Activated CD8-positive, alpha-beta T cell treated with anti-CD3 and anti-CD28 coated beads for 36 hours (primary cell): ENCODE measurements at regions not wholly inside any gene's neighbourhood (a gene's known extent, or its start where the extent isn't known, plus 50 kb on each side); places are given as distances from the start of the nearest gene placed in this dataset.

Experiments used
- ATAC-seq: fragments of 200-7000 bp; cut with Tn5 transposase; one replicate; pipeline ENCODE4 v1.10.0; 2021; ENCODE audit warnings: mild to moderate bottlenecking, moderate library complexity
- CTCF ChIA-PET: fragments of 350-600 bp; sonication (Branson Sonifier 250); formaldehyde crosslinking; loops from one replicate; lab custom pipeline; 2021; ENCODE audit warnings: antibody characterized with exemption; lab: Charles Lee
- POLR2A ChIA-PET: fragments of 350-600 bp; sonication (Branson Sonifier 250); formaldehyde crosslinking; loops from one replicate; lab custom pipeline; 2021; ENCODE audit warnings: antibody characterized with exemption; lab: Charles Lee
- DNase-seq: peaks from one replicate; pipeline ENCODE4 v3.0.0-alpha.2; 2020
- H3K27ac Mint-ChIP-seq: one replicate; pipeline ENCODE4 v1.8.0; 2021; ENCODE audit warnings: mild to moderate bottlenecking, mixed read lengths
- H3K27me3 Mint-ChIP-seq: one replicate; pipeline ENCODE4 v1.8.0; 2021; ENCODE audit warnings: mixed read lengths
- H3K36me3 Mint-ChIP-seq: one replicate; pipeline ENCODE4 v1.8.0; 2021; ENCODE audit warnings: low read depth, mixed read lengths
- H3K4me1 Mint-ChIP-seq: one replicate; pipeline ENCODE4 v1.8.0; 2021; ENCODE audit warnings: low read depth, mixed read lengths
- H3K4me3 Mint-ChIP-seq: one replicate; pipeline ENCODE4 v1.8.0; 2021; ENCODE audit warnings: mild to moderate bottlenecking, moderate library complexity, mixed read lengths
- H3K9me3 Mint-ChIP-seq: one replicate; pipeline ENCODE4 v1.8.0; 2021; ENCODE audit warnings: mixed read lengths
- CTCF ChIP-seq: fragments of 200-600 bp; IDR thresholded peaks from one replicate; pipeline ENCODE4 v1.8.0; 2022; ENCODE audit warnings: antibody characterized with exemption, mild to moderate bottlenecking
- intact Hi-C: fragments of 100-400 bp; cut with micrococcal nuclease; formaldehyde crosslinking; loops from one replicate; pipeline ENCODE4 v1.10.0; 2022

GRCh38 chr20:54364919-54365318 lies 110.5 kb upstream of the DOK5 start:
- no peak for ATAC-seq

GRCh38 chr20:54366669-54367344 lies 108.6 kb upstream of the DOK5 start:
- no peaks in the 10 kb centered on the region for H3K9me3 Mint-ChIP-seq
- ChIA-PET CTCF (no interaction called here), POLR2A (no interaction called here)
- H3K27me3 Mint-ChIP-seq, result peaks cover 2% of the 10 kb centered on the region
- no peak for ATAC-seq
- no peaks in the 10 kb centered on the region for H3K36me3 Mint-ChIP-seq
- TF ChIP-seq CTCF, result no peak
- no peak for DNase-seq
- intact Hi-C loops, result no loop called here
- no peak overlapping the region for H3K27ac Mint-ChIP-seq
- no peaks in the 10 kb centered on the region for H3K4me1 Mint-ChIP-seq
- H3K4me3 Mint-ChIP-seq, result no peak overlapping the region

More at GRCh38 chr20:54364919-54365318, 110.5 kb upstream of the DOK5 start:
- peaks cover 4% of the 10 kb centered on the region for H3K27me3 Mint-ChIP-seq
- intact Hi-C loops, result no loop called here
- no peak overlapping the region for H3K4me3 Mint-ChIP-seq
- no peak for DNase-seq
- ChIA-PET CTCF (no interaction called here), POLR2A (no interaction called here)
- no peak overlapping the region for H3K27ac Mint-ChIP-seq
- H3K4me1 Mint-ChIP-seq, result no peaks in the 10 kb centered on the region
- H3K9me3 Mint-ChIP-seq, result no peaks in the 10 kb centered on the region
- TF ChIP-seq CTCF, result no peak
- no peaks in the 10 kb centered on the region for H3K36me3 Mint-ChIP-seq

GRCh38 chr20:54368570-54368969 lies 106.8 kb upstream of the DOK5 start:
- DNase-seq (no peak), ATAC-seq (no peak)
- TF ChIP-seq CTCF, result no peak
- Mint-ChIP-seq H3K4me1 (no peaks in the 10 kb centered on the region), H3K36me3 (no peaks in the 10 kb centered on the region), H3K27me3 (peaks cover 2% of the 10 kb centered on the region), H3K27ac (no peak overlapping the region), H3K9me3 (no peaks in the 10 kb centered on the region), H3K4me3 (no peak overlapping the region)
- CTCF ChIA-PET, result no interaction called here
- POLR2A ChIA-PET, result no interaction called here
- intact Hi-C loops, result no loop called here

- POLR2A ChIA-PET, result no interaction called here
- CTCF ChIA-PET, result no interaction called here
- Mint-ChIP-seq H3K4me1 (no peaks in the 10 kb centered on the region), H3K9me3 (no peaks in the 10 kb centered on the region), H3K4me3 (no peak overlapping the region), H3K27me3 (no peaks in the 10 kb centered on the region), H3K36me3 (no peaks in the 10 kb centered on the region), H3K27ac (no peak overlapping the region)
- TF ChIP-seq CTCF, result no peak
- DNase-seq, result no peak
- no peak for ATAC-seq
- intact Hi-C loops, result no loop called here
Measured at GRCh38 chr20:54372313-54372712, 103.1 kb upstream of the DOK5 start.

GRCh38 chr20:54377992-54378773 lies 97.2 kb upstream of the DOK5 start:
- no peak for ATAC-seq
- no peak for DNase-seq
- Mint-ChIP-seq H3K4me3 (no peak overlapping the region), H3K27me3 (peaks cover 19% of the 10 kb centered on the region), H3K9me3 (no peaks in the 10 kb centered on the region), H3K27ac (no peak overlapping the region), H3K4me1 (no peaks in the 10 kb centered on the region), H3K36me3 (no peaks in the 10 kb centered on the region)
- intact Hi-C loops, result no loop called here
- ChIA-PET CTCF (no interaction called here), POLR2A (no interaction called here)
- no peak for TF ChIP-seq CTCF
